GM21447 (cell line): ENCODE measurements at regions not wholly inside any gene's neighbourhood (a gene's known extent, or its start where the extent isn't known, plus 50 kb on each side); places are given as distances from the start of the nearest gene placed in this dataset.

Experiments used
- ATAC-seq: cut with Tn5 transposase; IDR thresholded peaks from one replicate; pipeline ENCODE4 v1.9.1; 2021; ENCODE audit not compliant: unreplicated experiment

DNA sequence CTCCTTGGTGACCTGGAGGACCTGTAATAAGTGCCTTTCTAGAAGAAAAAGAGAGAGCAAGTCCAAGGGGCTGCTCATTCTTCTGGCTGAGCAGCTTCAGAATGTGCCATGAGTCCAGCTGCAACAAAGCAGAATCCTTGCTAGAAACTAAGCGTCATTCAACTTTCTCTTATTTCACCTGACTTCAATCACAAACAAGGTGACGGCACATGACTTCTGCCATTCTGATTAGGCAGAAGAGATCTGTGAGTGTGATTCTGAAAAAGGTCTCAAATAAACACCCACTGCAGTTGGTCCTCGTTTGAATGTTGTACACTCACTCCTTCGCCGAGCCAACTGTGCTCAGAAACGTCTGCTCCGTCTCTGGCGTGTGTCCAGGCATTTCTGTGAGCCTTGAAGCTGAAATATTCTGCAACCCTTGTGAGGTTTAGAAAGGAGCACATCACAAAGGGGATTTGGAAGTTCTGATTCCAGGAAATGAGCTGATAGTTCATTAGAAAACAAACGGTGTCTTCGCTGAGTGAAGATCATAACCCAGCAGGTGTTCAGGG is 623.8 kb upstream of the KIRREL3 start:
- no peak for ATAC-seq

DNA sequence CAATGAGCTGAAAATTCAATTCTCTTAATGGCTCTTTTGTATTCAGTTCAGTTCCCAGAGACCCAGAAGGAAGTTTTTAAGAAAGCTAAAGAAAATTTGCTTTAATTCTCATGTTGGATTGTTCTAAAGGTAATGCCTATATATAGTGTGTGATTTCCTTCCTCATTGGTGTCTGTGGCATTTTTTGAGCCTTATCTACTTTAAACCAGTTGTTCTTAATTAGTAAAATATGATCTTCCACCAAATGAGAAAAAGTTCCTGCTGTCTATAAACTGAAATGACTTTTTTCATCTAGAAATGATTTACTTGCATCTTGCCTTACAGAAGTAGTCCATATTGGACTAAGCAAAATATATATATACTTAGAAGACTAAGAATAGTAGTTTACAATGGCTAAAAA is 622.1 kb upstream of the KIRREL3 start:
- ATAC-seq, result no peak

- no peak for ATAC-seq
These were observed 620.1 kb upstream of the KIRREL3 start for GRCh38 chr11:127620671-127621070.

- ATAC-seq, result no peak
These were observed 619.4 kb upstream of the KIRREL3 start for GRCh38 chr11:127619946-127620345.

DNA sequence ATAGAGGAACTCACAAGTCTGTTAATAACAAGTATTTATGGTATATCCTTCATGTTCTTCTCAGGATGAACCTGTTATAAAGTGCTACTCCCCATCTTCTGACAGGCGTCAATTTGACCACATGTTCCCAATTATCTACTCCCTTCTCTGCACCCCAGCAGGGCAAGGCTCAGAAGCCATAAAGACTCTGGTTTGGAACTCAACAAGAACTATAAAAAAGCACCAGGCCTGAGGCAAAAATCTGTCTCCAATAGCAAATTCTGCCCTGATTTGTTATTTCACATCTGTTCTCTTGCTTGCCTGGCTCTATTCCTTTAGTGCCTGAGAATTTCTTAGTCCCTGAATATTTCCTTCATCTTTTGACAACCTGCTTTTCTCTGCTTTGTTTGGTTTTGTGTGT is 618.2 kb upstream of the KIRREL3 start:
- no peak for ATAC-seq

GRCh38 chr11:127616158-127616557 is 615.6 kb upstream of the KIRREL3 start:
- ATAC-seq, result no peak

DNA sequence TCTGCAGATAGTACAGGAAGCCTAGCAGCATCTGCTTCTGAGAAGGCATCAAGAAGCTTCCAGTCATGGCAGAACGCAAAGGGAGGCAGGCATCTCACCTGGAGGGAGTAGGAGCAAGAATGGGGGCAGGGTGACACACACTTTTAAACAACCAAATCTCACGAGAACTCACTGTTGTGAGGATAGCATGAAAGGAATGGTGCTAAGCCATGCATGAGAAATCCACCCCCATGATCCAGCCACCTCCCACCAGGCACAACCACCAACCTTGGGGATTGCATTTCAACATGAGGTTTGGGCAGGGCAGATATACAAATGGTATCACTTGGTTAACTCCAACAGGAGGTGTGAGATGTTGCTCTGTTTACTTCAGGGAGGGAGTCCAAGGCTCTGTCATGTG is 612.0 kb upstream of the KIRREL3 start:
- ATAC-seq, result no peak

- ATAC-seq, result no peak
These were observed 608.6 kb upstream of the KIRREL3 start for GRCh38 chr11:127609025-127609773.

DNA sequence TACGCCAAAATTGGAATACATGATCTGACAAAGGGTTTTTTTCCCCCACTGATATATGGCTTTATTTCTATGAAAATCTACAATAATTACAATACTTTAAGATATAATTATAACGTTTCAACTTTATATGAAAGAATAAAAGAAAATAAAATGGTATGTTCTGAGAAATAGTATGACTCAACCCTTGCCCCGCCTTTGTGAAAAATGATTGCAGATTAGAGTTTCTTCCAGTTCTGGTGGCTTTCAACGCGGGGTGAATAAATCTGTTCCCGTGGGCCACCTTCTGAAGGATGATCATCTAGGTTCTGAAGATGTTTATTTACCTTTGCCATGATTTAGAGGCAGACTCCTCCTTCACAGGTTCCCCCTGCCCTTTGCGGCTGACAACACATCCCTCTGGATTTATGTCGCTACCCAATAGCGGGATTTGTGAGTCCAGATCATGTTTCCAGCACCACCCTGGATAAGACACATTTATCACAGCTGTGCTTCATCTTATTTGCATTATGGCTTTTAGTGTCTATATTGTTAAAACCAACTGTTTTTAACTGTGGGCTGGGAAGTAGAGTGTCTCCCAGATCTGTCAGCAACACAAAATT is 607.0 kb upstream of the KIRREL3 start:
- ATAC-seq, result no peak

- ATAC-seq, result no peak
These were observed 601.0 kb upstream of the KIRREL3 start for GRCh38 chr11:127601578-127601977.

DNA sequence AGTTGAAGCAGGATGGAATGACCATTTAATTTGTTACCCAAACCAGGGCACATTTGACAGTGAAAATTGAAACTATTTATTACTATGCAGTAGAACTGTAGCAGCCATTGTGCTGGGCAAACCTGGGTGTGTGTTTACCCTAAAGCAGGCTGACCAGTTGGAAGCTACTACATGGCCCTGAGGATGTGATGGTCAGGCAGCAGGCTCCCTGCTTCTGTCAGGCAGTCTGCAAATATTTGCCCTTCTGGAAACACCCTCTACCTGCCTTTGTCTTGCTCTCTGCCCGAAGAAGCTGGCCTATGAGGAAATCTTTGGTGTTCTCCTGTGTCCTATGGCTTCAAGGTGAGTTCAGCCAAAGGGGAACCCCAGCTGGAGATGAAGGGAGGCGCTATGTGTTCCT is 600.1 kb upstream of the KIRREL3 start:
- no peak for ATAC-seq

- no peak for ATAC-seq
These were observed 597.9 kb upstream of the KIRREL3 start for GRCh38 chr11:127598476-127598875.

DNA sequence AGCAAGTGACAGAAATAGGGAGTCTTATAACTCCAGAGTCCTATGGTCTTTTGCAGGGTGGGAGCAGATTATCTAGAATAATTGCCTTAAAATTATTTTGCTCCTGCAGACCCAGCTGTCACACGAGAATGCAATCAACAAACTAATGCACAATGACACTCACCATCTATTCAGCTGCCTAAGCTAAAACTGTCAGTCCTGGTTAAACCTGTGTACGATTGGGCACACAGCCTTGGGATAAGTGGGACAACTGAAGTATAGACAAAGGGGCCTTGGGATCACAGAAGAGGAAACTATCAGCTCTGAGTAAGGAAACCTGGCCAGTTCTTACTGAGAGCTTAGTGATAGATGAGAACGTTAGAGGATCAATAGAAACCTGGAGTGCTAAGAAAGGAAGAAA is 595.9 kb upstream of the KIRREL3 start:
- ATAC-seq, result no peak

DNA sequence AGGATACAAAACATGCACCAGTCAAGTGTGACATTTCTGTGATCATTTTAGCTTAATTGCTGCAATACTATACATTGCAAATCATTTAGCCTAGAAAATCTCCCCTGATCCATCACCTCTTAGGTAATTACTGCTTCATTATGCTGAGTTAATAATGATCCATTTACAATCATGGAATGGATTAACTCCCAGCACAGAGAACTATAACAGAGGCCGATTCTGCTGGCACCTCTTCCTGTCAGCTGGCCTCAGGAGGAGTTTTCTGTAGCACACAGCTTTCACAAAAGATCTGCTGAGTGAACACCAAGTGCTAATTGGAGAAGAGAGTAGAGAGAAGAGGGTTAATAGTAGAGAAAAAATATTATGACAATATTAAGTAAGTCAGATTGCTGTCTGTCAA is 591.8 kb upstream of the KIRREL3 start:
- no peak for ATAC-seq

DNA sequence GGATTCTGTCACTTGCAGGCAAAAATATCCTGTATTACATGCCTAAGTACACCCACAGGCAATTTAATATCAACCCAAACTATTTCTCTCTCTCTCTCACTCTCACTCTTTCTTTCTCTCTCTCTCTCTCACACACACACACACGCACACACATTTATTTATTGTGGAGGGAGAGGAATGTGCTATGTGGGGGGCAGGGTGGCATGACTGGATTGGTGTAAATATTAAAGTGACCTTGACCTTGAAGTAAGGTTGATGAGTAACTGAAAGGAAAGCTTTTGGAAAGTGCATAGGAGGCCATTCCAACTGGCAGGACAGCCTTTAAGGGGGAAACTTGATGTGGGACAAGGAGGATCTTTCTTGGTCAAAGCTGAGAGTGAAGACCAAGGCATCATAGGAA is 589.7 kb upstream of the KIRREL3 start:
- no peak for ATAC-seq

DNA sequence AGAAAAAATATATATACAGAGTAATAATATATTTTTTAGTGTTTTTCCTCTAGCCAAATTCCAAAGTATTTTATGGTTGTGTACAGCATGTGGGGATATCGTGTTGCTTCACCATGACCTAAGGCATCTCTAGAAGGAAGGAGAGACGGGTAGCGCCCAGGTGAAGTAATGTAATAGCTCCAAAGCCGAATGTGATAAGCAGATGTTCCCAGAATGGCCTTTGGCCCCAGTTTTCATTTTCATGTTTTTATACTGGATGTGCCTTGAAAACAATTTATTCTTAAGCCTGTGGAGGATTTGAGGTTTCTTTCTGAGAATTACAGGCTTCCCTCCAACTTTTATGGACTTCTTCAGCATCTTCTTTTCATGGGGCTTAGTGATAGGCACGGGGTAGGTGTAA is 587.9 kb upstream of the KIRREL3 start:
- no peak for ATAC-seq

DNA sequence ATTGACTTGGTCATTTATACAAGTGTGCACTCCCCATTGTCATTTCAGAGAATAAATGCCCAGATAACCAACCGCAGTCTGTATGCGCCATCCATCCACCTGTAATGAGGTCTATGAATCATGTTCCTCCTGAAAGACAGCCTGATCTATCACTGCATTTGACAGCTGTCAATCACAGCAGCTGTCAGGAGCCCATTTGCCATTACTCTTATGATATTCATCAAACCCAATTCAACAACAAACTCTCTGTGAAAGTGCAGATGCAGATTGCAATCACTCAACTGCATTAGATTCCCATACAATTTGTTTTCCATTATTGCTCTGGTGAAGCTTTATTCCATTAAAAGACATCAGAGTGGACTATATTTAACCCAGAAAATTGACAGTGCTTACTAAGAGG is 586.9 kb upstream of the KIRREL3 start:
- ATAC-seq, result no peak

GRCh38 chr11:127576210-127576609 is 575.6 kb upstream of the KIRREL3 start:
- ATAC-seq, result no peak

DNA sequence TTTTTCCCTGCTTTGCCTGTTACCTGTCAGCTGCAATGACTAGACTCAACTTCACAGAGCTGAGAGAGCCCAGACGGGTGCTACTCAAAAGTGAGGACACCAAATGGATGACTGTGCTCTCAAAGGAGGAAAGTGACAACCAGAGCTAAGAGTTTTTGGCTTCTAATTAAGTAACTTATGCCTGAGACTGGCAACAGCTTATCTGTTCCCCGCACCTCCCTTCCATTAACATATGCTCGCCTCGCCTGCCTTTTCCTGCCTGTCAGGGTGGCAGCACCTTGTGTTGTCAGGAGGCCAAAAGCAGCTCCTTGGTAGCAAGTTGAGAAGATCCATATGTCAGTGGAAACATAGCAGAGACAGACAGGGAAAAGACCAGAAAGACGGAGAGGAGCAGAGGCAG is 573.9 kb upstream of the KIRREL3 start:
- ATAC-seq, result no peak

GRCh38 chr11:127568891-127569290 is 568.3 kb upstream of the KIRREL3 start:
- no peak for ATAC-seq

- no peak for ATAC-seq
These were observed 566.8 kb upstream of the KIRREL3 start for GRCh38 chr11:127567237-127567932.

- no peak for ATAC-seq
These were observed 564.2 kb upstream of the KIRREL3 start for GRCh38 chr11:127564810-127565209.
